Right lobe of liver (tissue), 4 donors: ENCODE measurements at regions not wholly inside any gene's neighbourhood (a gene's known extent, or its start where the extent isn't known, plus 50 kb on each side); places are given as distances from the start of the nearest gene placed in this dataset.

Experiments
- POLR2A ChIP-seq: fragments of 450-650 bp; IDR thresholded peaks from one replicate; pipeline ENCODE4 v1.6.1; 2017; ENCODE audit warnings: antibody characterized with exemption, mild to moderate bottlenecking
- TF ChIP-seq, protein P1 (sequence below), 4 donors: fragments of 200-600 bp in 3 of 4; fragments of 450-650 bp in 1 of 4; IDR thresholded peaks; one replicate each; pipeline versions ENCODE4 v1.5.1 to v1.8.0; 2016 to 2022; ENCODE audit warnings: antibody characterized with exemption in 4 of 4, mild to moderate bottlenecking in 2 of 4
- donor health status: DM: no; HTN: no; CAD: no.
- donor health status: DM: no; HTN: no; CAD: no.
- donor health status: DM: no; HTN: yes; CAD: no.

DNA sequence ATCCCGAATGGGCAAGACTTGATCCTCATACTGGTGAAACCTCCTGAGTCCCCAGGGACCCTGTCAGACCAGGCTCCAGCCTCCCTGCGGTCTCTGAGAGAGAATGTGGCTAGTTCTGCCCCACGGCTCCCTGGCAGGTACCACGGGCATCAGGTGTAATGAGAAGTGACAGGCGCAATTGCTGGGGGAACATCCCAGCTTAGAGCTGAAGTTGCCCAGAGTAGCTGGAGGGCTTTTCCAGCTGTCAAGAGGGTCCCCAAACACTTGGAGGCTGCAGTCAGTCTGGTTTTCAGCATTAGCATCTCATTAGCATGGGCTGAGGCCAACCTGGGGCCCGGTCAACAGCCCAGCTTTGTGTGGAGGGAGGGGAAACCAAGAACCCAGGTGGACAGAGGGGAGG lies 100.0 kb upstream of the TMEM132E start:
- TF ChIP-seq, protein P1, sequence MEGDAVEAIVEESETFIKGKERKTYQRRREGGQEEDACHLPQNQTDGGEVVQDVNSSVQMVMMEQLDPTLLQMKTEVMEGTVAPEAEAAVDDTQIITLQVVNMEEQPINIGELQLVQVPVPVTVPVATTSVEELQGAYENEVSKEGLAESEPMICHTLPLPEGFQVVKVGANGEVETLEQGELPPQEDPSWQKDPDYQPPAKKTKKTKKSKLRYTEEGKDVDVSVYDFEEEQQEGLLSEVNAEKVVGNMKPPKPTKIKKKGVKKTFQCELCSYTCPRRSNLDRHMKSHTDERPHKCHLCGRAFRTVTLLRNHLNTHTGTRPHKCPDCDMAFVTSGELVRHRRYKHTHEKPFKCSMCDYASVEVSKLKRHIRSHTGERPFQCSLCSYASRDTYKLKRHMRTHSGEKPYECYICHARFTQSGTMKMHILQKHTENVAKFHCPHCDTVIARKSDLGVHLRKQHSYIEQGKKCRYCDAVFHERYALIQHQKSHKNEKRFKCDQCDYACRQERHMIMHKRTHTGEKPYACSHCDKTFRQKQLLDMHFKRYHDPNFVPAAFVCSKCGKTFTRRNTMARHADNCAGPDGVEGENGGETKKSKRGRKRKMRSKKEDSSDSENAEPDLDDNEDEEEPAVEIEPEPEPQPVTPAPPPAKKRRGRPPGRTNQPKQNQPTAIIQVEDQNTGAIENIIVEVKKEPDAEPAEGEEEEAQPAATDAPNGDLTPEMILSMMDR (IDR thresholded peaks at IDR 0.05) = no peak
- TF ChIP-seq POLR2A = no peak
